Esophagus squamous epithelium (tissue), 4 donors: ENCODE measurements at regions not wholly inside any gene's neighbourhood (a gene's known extent, or its start where the extent isn't known, plus 50 kb on each side); places are given as distances from the start of the nearest gene placed in this dataset.

Source experiments
- CTCF ChIP-seq, 6 experiments: fragments of 450-650 bp in 4 of 6; fragments of 200-600 bp in 2 of 6; sonication (generic) in 2 of 6; IDR thresholded peaks; one replicate each; pipeline ENCODE4 v1.5.1; 2016 to 2019; ENCODE audit warnings: antibody characterized with exemption in 6 of 6, mild to moderate bottlenecking in 4 of 6, moderate library complexity in 4 of 6
- POLR2A ChIP-seq, 4 donors: fragments of 450-650 bp; IDR thresholded peaks; one replicate each; pipeline ENCODE4 v1.6.1; 2017; ENCODE audit warnings: antibody characterized with exemption in 4 of 4, mild to moderate bottlenecking in 4 of 4, moderate library complexity in 3 of 4

- TF ChIP-seq CTCF (IDR thresholded peaks at IDR 0.05) (no peak), POLR2A (IDR thresholded peaks at IDR 0.05) (no peak)
Observed at GRCh38 chr7:46763344-46763743, 818.6 kb downstream of the TNS3 start.
